HG02981 (cell line): ENCODE measurements at regions not wholly inside any gene's neighbourhood (a gene's known extent, or its start where the extent isn't known, plus 50 kb on each side); places are given as distances from the start of the nearest gene placed in this dataset.
A peak's percentile ranks its signal among the peaks of the same experiment; 100 is the strongest.
"Not testable (repeated sequence)": the region's sequence is repeated elsewhere in the genome, so short reads cannot be mapped to it uniquely, and the experiment has no call there.

Source experiments
- ATAC-seq: cut with Tn5 transposase; IDR thresholded peaks from one replicate; pipeline ENCODE4 v1.9.1; 2021; ENCODE audit warnings: mild to moderate bottlenecking, moderate library complexity; ENCODE audit not compliant: unreplicated experiment

DNA sequence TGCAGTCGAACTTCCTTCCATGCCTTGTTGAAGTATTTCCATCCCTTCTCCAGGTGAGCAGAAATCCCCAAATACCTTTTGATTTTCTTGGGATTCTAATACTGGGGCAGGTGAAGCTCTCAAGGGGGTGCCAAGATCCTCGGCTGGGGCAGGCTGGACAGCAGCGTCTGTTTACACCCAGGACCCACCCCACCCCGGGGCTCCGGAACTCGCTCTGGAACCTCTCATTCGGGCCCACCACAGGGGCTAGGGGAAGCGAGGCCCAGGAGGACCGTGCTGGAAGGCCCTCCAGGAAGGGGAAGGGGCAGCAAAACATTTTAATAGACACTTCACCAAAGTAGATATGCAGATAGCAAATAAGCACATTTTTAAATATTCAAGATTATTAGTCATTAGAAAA lies 161.9 kb upstream of the GORAB start:
- ATAC-seq, result no peak

DNA sequence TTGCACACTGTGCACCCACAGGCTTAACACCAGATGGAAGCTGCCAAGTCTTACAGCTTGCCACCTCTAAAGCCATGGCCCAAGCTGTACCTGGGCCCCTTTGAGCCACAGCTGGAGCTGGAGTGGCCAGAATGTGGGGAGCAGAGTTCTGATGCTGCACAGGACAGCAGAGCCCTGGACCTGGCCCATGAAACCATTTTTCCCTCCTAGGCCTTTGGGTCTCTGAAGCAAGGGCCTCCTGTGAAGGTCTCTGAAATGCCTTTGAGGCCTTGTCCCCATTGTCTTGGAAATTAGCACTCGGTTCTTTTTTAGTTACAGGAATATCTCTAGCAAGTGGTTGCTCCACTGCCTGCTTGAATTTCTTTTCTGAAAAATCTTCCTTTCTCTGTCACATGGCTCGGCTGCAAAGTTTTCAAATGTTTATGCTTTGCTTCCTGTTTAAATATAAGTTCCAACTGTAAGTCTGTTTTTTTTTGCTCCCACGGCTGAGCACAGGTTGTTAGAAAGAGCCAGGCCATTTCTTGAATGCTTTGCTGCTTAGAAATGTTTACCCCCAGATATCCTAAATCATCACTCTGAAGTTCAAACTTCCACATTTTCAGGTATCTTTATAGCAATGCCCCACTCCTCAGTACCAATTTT lies 156.8 kb upstream of the GORAB start:
- ATAC-seq, result no peak

DNA sequence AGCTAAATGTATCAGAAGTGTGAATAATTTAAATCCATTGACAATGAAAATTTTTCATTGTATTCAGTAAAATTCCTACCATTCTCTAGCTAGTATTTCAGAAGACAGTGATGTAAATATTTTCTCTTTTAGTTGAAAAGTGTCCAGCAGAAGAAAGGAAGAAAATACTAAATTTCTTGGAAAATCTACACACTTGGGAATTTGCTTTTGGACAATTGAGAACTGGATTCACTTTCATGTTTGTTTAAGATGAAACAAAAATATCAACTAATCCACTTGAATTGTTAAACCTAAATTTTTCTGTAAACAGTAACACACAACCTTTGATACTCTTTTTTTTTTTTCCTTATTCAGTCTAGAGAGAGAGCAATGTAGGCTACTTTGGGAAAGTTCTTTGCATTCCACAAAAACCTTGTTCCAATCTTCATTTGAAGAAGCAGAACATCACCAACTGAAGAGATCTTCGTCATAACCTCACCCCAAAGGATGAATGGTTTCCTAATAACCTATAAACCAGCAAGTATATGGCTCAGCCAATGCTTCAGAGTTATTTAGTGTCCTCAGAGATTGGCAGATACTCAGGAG lies 155.1 kb upstream of the GORAB start:
- ATAC-seq, result no peak

DNA sequence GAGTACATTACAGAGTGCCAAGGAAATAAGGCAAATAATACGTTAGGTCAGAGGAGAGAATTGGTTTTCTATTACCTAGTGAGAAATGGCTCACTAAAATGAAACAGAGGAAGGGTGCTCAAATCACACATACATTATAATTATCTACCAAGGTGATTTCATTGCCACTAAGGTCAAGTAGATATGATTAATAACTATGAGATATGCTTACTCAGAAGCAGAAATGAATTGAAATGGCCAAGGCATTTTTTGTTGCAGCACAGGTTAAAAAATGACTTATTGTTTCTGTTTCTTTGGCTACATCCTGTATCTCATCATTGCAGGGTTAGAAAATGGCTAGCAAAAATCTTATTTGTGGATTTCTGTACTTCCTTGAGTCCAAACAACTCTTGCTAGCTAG lies 154.5 kb upstream of the GORAB start:
- peak; percentile 81 for ATAC-seq

DNA sequence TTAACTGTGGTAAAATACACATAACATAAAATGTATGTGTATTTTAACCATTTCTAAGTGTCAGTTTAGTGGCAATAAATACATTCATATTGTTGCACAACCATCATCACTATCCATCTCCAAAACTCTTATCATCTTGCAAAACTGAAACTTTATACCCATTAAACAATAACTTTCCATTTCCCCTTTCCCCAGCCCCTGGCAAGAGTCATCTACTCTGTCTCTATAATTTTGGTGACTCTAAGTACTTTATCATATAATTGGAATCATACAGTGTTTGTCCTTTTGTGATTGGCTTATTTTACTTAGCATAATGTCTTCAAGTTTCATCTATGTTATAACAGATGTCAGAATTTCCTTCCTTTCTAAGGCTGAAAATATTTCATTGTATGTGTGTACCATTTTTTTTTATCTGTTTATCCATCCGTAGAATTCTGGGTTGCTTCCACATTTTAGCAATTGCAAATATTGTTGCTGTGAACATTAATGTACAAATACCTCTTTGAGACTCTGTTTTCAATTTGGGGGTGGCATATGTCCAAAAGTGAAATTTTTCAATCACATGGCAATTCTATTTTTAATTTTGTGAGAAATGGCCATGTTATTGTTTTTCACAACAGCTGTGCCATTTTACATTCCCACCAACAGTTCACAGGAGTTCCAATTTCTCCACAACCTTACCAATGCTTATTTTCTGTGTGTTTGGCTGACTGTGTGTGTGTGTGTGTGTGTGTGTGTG lies 153.9 kb upstream of the GORAB start:
- ATAC-seq, result peak; percentile 27

DNA sequence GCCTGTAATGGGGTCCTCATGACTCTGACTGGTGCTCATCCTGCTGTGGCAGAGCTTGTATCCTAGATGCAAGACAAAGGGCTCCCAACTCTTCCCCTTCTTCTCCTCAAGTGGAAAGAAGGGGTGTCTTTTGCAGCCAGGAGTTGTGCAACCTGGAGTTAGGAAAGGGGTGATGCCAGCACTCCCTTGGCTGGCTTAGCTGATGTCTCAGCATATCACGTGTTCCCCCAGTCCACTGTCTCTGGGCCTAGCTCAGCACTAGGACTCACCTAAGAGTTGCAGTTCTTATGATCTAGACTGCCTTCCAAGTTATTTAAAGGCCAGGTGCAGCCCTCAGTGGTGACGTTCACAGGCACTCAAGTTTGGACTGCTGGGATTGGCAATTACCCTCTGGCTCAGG lies 146.2 kb upstream of the GORAB start:
- ATAC-seq, result no peak

DNA sequence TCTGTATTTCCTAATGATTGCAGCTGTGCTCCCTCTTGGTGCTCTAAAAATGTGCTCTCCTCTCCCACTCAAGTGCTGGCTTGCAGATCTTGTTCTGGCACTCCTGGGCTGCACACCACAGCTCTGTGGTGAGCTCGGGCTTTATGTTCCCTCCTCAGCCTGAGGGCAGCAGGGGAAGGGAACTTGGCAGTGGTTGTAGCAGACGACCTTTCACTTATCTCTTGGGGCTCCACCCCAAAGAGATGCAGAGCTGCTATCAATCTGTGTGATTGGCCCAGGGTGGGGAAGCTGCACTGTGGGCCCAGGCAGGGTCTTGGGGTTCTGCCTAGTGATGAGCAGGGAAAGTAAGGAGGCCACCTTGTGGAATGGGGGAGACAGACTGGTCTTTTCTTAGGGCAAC lies 143.5 kb upstream of the GORAB start:
- no peak for ATAC-seq

DNA sequence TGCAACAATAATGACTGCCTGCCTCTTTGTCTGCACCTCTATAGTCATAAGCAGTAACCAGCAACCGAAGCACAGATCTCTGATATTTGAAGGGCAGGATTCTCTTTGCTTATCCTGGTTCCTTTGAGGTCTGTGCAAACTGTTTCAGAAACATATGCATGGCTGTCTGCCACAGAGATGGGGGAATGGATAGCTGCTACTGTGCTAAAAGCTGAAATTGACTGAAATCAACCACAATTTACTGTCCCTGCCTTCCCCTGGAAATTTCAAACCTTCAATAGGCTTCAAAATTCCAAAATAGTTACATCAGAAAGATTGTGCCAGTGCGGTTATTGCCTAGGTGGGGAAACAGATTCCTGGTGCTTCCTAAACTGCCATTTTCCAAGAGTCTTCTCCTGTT lies 136.8 kb upstream of the GORAB start:
- ATAC-seq, result no peak

DNA sequence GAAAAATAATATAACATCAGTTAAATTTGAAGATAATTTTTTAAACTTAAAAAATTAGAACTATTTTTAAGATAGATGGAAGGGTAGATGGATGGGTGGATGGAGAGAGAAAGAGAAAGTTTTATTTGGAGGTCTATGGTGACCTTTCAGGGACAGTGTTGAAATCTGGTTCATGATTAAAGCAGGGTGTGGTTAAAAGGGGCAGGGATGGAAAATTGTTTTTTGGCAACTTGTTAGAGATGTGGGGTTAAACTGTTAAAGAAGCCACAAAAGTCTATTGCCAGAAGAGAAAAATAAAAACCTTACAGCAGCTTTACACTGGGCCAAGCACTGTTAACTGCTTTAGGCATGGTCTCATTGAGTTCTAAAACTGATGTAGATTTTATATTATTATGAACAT lies 134.9 kb upstream of the GORAB start:
- no peak for ATAC-seq

DNA sequence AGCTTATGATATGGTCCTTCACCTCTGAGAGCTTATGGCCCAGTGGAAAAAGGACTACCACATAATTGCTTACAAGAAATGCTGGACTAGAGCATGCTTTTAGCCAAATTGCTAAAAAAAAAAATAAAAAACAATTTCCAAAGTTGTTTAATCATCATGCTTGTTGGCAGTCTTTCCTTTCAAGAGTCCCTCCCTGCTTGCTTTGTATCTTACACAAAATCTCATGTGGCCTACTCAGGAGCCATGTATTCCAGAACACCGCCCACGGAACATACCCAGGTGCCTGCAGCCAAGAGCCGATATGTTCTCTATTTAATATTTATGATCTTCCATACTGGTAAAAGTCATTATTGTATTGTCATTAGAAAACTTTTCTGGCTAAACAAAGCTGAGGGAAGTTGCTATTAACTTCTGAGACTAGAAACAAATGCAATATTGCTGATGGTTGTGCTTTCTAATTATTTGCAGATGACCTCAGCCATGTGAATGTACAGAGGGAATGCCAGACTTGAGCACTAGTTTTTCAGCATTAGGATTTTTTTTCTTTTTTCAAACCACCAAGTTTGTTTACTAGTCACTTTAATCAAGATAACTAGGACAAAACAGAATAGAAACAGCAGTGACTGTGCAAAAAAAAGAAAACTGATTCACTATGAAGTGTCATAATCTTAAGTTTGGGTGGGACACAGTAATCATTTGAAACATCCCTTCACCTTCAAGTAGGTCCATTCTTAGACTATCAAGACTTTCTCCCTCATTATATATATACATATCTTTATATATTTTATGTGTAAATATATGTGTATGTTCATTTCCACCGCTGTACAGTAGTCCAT lies 129.3 kb upstream of the GORAB start:
- ATAC-seq, result no peak

DNA sequence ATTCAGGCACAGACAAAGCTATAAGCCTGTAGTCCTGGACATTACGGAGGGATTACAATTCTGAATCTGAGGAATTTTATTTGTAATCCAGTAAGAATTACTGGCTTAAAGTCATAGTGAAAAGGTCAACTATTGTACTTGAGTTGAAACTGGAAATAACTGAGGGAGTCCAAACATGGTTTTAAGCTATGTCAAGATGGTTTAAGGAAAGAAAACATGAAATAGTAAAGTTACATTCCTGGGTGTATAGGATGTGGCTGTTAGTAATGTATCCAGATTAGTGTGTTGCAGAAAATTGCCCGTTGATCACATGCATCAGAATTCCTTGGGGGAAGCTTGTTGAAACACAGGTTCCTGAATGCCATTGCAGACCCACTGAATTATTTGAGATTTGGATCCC lies 124.8 kb upstream of the GORAB start:
- ATAC-seq, result no peak

DNA sequence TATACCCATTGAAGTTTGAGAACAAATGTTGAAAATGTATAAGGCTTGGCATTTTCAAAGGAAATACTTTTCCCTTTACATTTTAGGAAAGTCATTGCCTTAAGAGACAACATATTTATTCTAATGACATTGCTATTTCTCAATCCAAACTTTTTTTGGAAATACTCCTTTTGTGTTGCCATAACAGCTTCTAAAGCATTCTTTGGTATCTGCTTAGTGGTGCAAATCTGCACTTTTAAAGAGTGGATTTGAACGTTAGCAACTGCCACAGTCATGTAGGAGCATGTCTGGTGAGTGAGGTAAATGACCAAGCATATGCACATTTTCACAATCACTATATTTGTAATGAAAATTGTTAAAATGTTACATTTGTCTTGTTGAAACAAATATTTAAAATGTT lies 124.4 kb upstream of the GORAB start:
- no peak for ATAC-seq

DNA sequence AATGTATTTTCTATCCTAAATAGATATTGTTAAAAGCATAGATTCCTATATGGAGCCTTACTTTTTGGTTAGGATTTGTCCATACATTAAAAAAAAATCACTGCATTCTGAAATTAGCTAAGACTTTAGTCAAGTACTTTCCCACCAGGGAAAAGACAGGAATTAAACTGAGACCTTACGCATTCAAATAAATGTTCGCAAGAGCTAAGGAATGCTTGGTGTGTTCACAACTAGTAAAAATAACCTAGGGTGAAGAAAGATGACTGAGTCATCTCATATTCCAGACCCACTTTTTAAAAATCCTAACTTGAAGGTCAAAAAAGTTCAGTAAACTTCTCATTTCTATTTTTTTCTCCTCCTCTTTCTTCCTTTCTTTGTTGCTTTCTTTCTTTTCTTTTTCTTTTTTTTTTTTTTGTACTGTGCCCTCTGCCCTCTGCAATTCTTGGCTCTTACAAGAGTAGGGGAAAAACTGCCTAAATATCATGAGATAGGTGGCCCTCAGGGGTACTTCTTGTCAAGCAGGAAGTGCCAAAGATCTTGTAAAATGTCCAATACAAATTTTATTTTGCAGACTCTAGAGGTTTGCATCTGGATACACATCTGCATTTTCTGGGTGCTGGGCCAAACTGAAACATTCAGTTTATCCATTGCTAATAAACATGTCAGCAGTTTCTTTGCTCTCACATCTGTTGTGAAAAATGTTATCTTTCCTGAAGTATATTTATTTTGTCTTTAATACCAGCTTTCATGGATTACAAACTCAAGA lies 121.4 kb upstream of the GORAB start:
- no peak for ATAC-seq

DNA sequence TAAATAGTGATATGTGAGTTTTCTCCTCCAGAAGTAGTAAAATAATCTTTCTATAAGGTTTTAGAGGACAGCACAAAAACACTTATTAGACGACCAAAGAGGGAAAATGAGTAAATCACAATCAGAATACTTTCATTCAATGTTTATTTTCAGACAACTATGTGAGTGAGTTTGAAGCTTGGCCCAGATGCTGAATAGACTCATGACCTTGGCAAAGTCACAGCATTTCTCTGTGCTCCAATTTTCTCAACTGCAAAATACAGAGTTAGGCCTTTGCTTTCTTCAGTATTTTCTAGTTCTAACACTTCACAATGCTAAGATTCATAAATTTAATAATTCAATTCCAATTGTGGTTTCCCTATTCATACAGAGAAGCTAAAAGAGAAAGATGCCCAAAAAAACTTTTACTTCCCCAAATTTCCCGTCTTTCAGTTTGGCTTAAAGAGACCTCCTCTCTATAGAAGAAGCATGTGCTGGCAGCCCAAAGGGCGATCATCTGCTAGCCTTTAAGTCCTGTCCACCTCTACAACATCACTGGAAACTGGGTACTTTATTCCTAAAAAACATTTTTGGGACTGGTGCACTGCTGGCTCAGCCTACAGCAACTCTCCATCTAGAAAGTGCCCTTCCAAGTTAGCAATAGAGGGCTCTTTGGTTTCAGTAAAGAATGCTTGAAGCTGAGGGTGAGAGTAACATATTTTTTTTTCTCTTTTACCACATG lies 116.8 kb upstream of the GORAB start:
- ATAC-seq, result no peak

DNA sequence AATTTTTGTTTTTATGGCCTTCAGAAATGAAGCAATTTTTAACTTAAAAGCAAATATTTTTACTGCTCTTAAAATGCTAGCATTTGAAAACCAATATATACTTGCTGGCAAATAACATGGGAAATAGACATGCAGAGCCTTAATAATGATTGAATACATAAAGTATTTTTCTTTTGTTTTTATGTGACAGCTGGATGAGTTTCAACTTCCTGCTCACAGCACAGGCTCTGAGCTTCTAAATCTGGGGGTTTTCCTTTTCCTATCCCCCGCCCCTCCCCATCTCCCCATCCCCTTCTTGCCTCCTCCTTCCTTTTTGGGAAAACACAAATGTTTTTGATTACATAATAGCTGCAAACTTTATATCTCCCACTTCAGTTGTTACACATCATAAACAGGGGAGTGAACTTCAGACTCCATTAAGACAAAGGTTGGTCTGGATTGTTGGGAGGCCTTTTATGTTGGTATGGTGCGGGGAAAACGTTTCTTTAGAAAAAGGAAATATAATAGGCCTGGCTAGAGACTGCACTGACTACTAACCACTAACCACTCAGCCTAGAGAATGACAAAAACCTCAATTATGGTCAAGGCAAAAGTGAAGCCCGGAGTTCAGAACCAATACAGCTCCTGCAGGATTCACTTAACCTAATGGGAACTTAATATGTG lies 116.1 kb upstream of the GORAB start:
- ATAC-seq, result no peak

DNA sequence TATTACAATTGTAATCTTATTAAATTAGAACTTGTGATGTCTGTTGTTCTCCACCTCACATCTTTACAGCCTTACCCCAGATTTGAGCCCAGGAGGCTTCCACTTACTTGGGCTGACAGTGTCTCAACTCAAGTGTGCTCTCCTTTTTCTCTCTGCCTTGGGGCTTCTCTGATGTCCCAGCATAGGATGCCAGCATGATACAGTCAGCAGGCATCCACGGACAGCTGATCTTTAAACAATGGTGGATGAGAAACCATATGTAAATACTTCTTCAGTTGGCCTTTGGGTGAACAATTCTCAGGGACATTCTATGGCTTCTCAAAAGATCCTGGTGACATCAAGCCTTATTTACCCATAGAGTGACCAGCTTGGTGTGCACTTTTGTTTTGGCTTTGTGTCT lies 107.6 kb upstream of the GORAB start:
- ATAC-seq, result no peak

DNA sequence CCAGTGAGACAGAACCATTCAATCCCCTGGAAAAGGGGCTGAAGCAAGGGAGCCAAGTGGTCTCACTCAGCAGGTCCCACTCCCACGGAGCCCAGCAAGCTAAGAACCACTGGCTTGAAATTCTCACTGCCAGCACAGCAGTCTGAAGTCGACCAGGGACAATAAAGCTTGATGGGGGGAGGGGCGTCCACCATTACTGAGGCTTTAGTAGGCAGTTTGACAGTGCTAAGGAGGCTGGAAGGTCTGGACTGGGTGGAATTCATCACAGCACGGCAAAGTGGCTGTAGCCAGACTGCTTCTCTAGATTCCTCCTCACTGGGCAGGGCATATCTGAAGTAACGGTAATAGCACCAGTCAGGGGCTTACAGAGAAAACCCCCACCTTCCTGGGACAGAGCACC lies 105.4 kb upstream of the GORAB start:
- ATAC-seq, result no peak

DNA sequence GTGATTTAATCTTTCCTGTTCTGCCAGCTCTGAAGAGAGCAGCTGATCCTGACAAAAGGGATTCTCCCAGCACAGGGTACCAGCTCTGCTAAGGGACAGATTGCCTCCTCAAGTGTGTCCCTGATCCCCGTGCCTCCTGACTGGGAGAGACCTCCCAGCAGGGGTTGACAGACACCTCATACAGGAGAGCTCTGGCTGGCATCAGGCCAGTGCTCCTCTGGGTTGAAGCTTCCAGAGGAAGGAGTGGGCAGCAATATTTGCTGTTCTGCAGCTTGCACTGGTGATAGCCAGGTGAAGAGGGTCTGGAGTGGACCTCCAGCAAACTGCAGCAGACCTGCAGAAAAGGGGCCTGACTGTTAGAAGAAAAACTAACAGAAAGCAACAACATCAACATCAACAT lies 105.0 kb upstream of the GORAB start:
- ATAC-seq, result not testable (repeated sequence)

DNA sequence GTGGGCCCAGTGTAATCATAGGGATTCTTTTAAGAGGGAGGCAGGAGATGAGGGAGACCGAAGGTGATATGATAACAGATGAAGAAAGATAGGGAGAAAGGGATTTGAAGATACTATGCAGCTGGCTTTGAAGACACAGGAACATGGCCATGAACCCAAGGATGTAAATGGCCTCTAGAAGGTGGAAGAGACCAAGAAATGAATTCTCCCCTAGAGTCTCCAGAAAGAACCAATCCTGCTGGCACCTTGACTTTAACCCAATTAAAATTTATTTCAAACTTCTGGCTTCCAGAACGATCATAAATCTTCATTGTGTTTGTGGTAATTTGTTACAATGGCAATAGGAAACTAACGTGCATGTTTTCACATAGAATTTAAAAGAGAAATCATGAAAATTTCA lies 95.0 kb upstream of the GORAB start:
- no peak for ATAC-seq

DNA sequence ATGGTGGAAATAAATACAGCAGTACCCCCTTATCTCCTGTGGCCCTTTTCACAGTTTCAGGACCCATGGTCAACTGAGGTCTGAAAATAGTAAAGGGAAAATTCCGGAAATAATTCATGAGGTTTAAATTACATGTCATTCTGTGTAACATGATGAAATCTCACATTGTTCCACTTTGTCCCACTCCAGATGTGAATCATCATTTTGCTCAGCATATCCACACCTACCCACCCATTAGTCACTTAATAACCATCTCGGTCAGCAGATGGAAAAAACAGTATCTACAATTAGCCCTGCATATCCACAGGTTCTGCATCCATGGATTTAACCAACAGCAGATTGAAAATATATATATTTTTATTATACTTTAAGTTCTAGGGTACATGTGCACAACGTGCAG lies 86.9 kb upstream of the GORAB start:
- no peak for ATAC-seq
